ENCODE measurements at regions not wholly inside any gene's neighbourhood (a gene's known extent, or its start where the extent isn't known, plus 50 kb on each side); places are given as distances from the start of the nearest gene placed in this dataset.

DNA sequence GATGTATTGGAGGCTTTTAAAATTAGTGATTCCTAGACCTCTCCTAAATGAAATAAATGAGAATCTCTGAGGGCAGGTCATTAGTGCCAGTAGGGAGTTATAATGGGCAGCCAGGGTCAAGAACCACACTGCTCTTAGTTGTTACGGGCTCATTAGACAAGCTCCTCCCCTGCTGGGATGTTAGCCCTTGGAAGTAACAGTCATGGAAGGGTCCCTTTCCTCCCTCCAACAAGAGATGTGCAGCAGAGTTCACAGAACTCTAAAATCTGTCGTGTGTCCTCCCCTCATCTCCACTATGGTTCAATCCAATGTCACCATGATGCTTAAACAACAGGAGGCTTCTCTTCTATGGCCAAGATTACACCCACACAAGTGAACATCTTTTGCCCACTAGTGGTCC is 419.5 kb downstream of the INSC start:
- Histone ChIP-seq H2AFZ (ENCODE audit: low read length) (no peak overlapping the region), H3K4me2 (ENCODE audit: low read depth, low read length) (no peak overlapping the region), H3K79me2 (ENCODE audit: insufficient read depth, low read length) (no peaks in the 10 kb centered on the region), H3K36me3 (replicated peaks in 1 of 2; ENCODE audit: control insufficient read depth in 1 of 2, insufficient read depth in 2 of 2, low read length in 2 of 2) (no peaks in the 10 kb centered on the region), H3K27me3 (ENCODE audit: control insufficient read depth in 1 of 2, insufficient read depth in 2 of 2, low read length in 2 of 2) (no peaks in the 10 kb centered on the region; a peak in 1 of 5 replicates), H3K9ac (ENCODE audit: insufficient read depth, low read depth, low read length) (no peak overlapping the region), H3K4me3 (replicated peaks in 1 of 3; ENCODE audit: insufficient read depth in 1 of 3, low read depth in 2 of 3, low read length in 3 of 3) (no peak overlapping the region), H3K27ac (ENCODE audit: extremely low read length, insufficient read depth, low read length) (no peak overlapping the region), H4K20me1 (ENCODE audit: insufficient read depth, low read length) (no peaks in the 10 kb centered on the region), H3K9me3 (ENCODE audit: low read length) (no peaks in the 10 kb centered on the region), H3K4me1 (ENCODE audit: insufficient read depth, low read length) (no peaks in the 10 kb centered on the region)
- TF ChIP-seq IKZF1 (IDR thresholded peaks at IDR 0.05) (no peak), ZNF800 (CRISPR knock-in tag; IDR thresholded peaks at IDR 0.05) (no peak), YY1 (IDR thresholded peaks at IDR 0.05; ENCODE audit: insufficient read depth, insufficient replicate concordance, low read depth, low read length) (no peak), ZNF773 (CRISPR knock-in tag; IDR thresholded peaks at IDR 0.05; ENCODE audit: borderline replicate concordance) (no peak), ZSCAN31 (CRISPR knock-in tag; IDR thresholded peaks at IDR 0.05; ENCODE audit: low read depth) (no peak), CBFB (CRISPR knock-in tag; IDR thresholded peaks at IDR 0.05) (no peak), WIZ (CRISPR knock-in tag; IDR thresholded peaks at IDR 0.05) (no peak), ZBTB3 (CRISPR knock-in tag; IDR thresholded peaks at IDR 0.05; ENCODE audit: borderline replicate concordance, low read depth) (no peak), NAIF1 (CRISPR knock-in tag; IDR thresholded peaks at IDR 0.05; ENCODE audit: borderline replicate concordance) (no peak), KDM5B (CRISPR knock-in tag; IDR thresholded peaks at IDR 0.05; ENCODE audit: borderline replicate concordance) (no peak), CC2D1A (CRISPR knock-in tag; IDR thresholded peaks at IDR 0.05) (no peak), NBN (conservative IDR thresholded peaks at IDR 0.05) (no peak), HNRNPK (IDR thresholded peaks at IDR 0.05; ENCODE audit: low read depth, low read length, poor library complexity, severe bottlenecking) (no peak)
- CTCF ChIA-PET (ENCODE audit: low intra/inter-chr PET ratio, low total read pairs): no interaction called here
- POLR2A ChIA-PET: no interaction called here
- DNase-seq (ENCODE audit: low spot score) (no peak), FAIRE-seq (no peak), ATAC-seq (no peak)
- intact Hi-C loops (cut with micrococcal nuclease; ENCODE audit: unreplicated experiment): no loop called here
- BruUV-seq (replicated peaks): no TSS peak
- WGBS (ENCODE audit: low lambda C conversion rate): 33% methylated on average over 1 of the region's 2 CpGs
- in situ Hi-C loops (cut with HindIII; ENCODE audit: extremely low pct_ligation_motif_present, low pct_unique_long_range_greater_than_20kb): no loop called here
